ENCODE measurements at regions not wholly inside any gene's neighbourhood (a gene's known extent, or its start where the extent isn't known, plus 50 kb on each side); places are given as distances from the start of the nearest gene placed in this dataset.

DNA sequence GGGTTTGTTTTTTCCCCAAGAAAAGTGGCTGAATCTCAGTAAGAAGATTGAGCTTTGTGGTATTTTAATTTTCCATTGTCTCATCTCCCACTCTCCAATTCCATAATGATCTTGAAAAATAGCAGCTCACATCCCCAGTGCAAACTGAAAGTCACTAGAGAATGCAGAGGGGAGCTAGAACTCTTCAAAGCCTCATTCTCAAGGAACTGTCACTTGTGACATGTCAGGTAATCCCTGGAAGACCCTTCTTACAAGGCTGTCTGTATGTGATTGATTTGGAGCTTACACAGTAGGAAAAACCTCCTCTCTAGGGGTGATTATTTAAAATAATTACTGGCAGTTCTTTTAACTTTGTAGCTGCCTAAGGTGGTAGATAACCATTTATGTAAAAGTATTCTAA, 420.4 kb downstream of the CDH26 start:
- TF ChIP-seq POLR2A (IDR thresholded peaks at IDR 0.05): no peak
- TF ChIP-seq, protein P1, sequence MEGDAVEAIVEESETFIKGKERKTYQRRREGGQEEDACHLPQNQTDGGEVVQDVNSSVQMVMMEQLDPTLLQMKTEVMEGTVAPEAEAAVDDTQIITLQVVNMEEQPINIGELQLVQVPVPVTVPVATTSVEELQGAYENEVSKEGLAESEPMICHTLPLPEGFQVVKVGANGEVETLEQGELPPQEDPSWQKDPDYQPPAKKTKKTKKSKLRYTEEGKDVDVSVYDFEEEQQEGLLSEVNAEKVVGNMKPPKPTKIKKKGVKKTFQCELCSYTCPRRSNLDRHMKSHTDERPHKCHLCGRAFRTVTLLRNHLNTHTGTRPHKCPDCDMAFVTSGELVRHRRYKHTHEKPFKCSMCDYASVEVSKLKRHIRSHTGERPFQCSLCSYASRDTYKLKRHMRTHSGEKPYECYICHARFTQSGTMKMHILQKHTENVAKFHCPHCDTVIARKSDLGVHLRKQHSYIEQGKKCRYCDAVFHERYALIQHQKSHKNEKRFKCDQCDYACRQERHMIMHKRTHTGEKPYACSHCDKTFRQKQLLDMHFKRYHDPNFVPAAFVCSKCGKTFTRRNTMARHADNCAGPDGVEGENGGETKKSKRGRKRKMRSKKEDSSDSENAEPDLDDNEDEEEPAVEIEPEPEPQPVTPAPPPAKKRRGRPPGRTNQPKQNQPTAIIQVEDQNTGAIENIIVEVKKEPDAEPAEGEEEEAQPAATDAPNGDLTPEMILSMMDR (IDR thresholded peaks at IDR 0.05): no peak

Measured in uterus (tissue), 2 donors.